Spleen (tissue), 11 donors: ENCODE measurements at regions not wholly inside any gene's neighbourhood (a gene's known extent, or its start where the extent isn't known, plus 50 kb on each side); places are given as distances from the start of the nearest gene placed in this dataset.

Experiments
- DNase-seq: peaks from one replicate; pipeline ENCODE4 v3.0.0-alpha.2; 2020
- H3K27ac ChIP-seq, 8 donors: fragments of 200-600 bp; sonication (generic) in 7 of 8; 1 replicate in 4 of 8; 2 replicates in 4 of 8; pipeline versions ENCODE4 v1.5.0 to v1.8.0; 2016 to 2021; ENCODE audit warnings: inconsistent platforms in 4 of 8, mild to moderate bottlenecking in 4 of 8, moderate library complexity in 1 of 8
- H3K27me3 ChIP-seq, 7 donors: fragments of 200-600 bp; sonication (generic) in 6 of 7; replicated peaks in 1 of 7; 1 replicate in 4 of 7; 2 replicates in 3 of 7; pipeline versions ENCODE4 v1.5.0 to v1.8.0; 2016 to 2021; ENCODE audit warnings: inconsistent platforms in 3 of 7, mild to moderate bottlenecking in 1 of 7
- H3K36me3 ChIP-seq, 6 donors: fragments of 200-600 bp; sonication (generic) in 5 of 6; 1 replicate in 4 of 6; 2 replicates in 2 of 6; pipeline versions ENCODE4 v1.5.0 to v1.8.0; 2016 to 2021; ENCODE audit warnings: inconsistent platforms in 2 of 6
- H3K4me1 ChIP-seq, 6 donors: fragments of 200-600 bp; sonication (generic) in 5 of 6; 1 replicate in 3 of 6; 2 replicates in 3 of 6; pipeline versions ENCODE4 v1.5.0 to v1.8.0; 2016 to 2021; ENCODE audit warnings: inconsistent platforms in 3 of 6
- H3K4me3 ChIP-seq, 8 donors: fragments of 200-600 bp; sonication (generic) in 7 of 8; 1 replicate in 4 of 8; 2 replicates in 4 of 8; pipeline versions ENCODE4 v1.5.0 to v1.8.0; 2016 to 2021; ENCODE audit warnings: inconsistent platforms in 4 of 8, mild to moderate bottlenecking in 4 of 8, moderate library complexity in 2 of 8
- H3K9me3 ChIP-seq, 8 donors: fragments of 200-600 bp; sonication (generic) in 7 of 8; 1 replicate in 4 of 8; 2 replicates in 4 of 8; pipeline versions ENCODE4 v1.5.0 to v1.8.0; 2016 to 2021; ENCODE audit warnings: inconsistent platforms in 4 of 8
- POLR2A ChIP-seq, 3 donors: fragments of 450-650 bp; IDR thresholded peaks; one replicate each; pipeline ENCODE4 v1.5.1; 2017; ENCODE audit warnings: antibody characterized with exemption in 3 of 3, mild to moderate bottlenecking in 1 of 3
- POLR2AphosphoS5 ChIP-seq, 3 donors: sonication (generic); formaldehyde crosslinking; IDR thresholded peaks; one replicate each; pipeline ENCODE4 v1.5.1; 2017; ENCODE audit warnings: antibody characterized with exemption in 3 of 3
- WGBS, 5 donors: extraction: QIAGEN DNeasy Blood & Tissue Kit in 3 of 5; methylation state at CpG; one replicate each; pipeline versions ENCODE4 v1.1.5 to v1.1.7; 2013 to 2018; 5-methylcytosine and 5-hydroxymethylcytosine counted together
- intact Hi-C: fragments of 100-400 bp; cut with DNase I; formaldehyde crosslinking; loops from one replicate; pipeline ENCODE4 v1.15.0; 2023; ENCODE audit warnings: low total_unique reads
- TF ChIP-seq, protein P1 (sequence below), 11 experiments: fragments of 200-600 bp in 7 of 11; fragments of 450-650 bp in 4 of 11; sonication (generic) in 4 of 11; IDR thresholded peaks in 8 of 11; conservative IDR thresholded peaks in 3 of 11; 1 replicate in 7 of 11; 2 replicates in 4 of 11; pipeline versions ENCODE4 v1.4.0 to v1.8.0; 2016 to 2021; ENCODE audit warnings: antibody characterized with exemption in 11 of 11, inconsistent platforms in 4 of 11, mild to moderate bottlenecking in 1 of 11
- donor health status: healthy with polysubstance abuse.
- donor health status: DM: no; HTN: no; CAD: no; lungs with moderate emphysema.
- donor health status: DM: no; HTN: no; CAD: no.
- donor health status: Bipolar disorder and iron deficiency.
- donor health status: healthy.
- donor health status: DM: no; HTN: no; CAD: no.
- donor health status: DM: yes; HTN: yes; CAD: no.

DNA sequence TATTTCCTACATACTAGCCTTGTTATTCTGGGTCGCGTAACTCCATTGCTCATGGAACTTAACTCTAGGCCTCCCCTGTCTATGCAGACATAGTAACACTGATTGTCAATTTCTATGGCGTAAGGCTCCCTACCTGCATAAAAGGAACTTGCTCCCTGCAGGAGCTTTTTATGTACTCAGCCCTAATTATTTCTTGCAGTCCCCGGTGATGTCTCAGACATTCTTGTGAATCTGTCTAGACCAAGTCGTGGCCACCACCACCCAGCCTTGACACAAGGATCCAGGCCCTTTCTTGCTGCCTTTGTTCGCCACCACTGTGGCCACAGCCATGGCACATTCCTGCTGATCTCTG is 189.5 kb upstream of the CTAGE1 start:
- Histone ChIP-seq H3K27me3 (peaks cover 0 to 7% (median 0%) of the 10 kb centered on the region in 7 donors), H3K27ac (no peak overlapping the region), H3K9me3 (no peaks in the 10 kb centered on the region), H3K4me1 (peaks cover 0 to 5% (median 0%) of the 10 kb centered on the region in 6 donors), H3K36me3 (no peaks in the 10 kb centered on the region), H3K4me3 (no peak overlapping the region)
- intact Hi-C loops, result no loop called here
- DNase-seq, result no peak
- TF ChIP-seq, protein P1, sequence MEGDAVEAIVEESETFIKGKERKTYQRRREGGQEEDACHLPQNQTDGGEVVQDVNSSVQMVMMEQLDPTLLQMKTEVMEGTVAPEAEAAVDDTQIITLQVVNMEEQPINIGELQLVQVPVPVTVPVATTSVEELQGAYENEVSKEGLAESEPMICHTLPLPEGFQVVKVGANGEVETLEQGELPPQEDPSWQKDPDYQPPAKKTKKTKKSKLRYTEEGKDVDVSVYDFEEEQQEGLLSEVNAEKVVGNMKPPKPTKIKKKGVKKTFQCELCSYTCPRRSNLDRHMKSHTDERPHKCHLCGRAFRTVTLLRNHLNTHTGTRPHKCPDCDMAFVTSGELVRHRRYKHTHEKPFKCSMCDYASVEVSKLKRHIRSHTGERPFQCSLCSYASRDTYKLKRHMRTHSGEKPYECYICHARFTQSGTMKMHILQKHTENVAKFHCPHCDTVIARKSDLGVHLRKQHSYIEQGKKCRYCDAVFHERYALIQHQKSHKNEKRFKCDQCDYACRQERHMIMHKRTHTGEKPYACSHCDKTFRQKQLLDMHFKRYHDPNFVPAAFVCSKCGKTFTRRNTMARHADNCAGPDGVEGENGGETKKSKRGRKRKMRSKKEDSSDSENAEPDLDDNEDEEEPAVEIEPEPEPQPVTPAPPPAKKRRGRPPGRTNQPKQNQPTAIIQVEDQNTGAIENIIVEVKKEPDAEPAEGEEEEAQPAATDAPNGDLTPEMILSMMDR (IDR thresholded peaks at IDR 0.05 in 8 of 11, conservative IDR thresholded peaks at IDR 0.05 in 3 of 11), result no peak
- TF ChIP-seq POLR2A (IDR thresholded peaks at IDR 0.05) (no peak), POLR2AphosphoS5 (IDR thresholded peaks at IDR 0.05) (no peak)
- 87 to 96% (median 92%) methylated on average over 6 of the region's 6 CpGs for WGBS, 5 donors

DNA sequence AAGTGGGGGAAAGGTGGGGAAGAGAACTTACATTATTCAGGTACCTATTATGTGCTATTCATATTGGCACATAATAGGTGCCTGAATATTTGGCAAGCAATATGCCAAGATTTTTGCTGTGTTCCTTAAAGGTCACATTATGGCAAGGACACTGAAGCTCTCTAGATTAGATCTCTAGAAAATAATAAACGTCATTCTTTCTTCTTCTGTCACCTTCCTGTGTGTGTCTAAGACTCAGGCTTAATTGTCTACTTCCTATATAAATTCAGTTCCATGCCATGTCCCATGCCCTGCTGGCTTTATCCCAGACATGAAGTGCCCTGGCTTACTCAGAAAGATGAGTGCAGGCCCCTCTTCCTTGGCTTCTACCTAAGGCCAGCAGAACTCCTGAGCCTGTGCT is 191.1 kb upstream of the CTAGE1 start:
- no peak for TF ChIP-seq POLR2A (IDR thresholded peaks at IDR 0.05)
- no peak for TF ChIP-seq POLR2AphosphoS5 (IDR thresholded peaks at IDR 0.05)
- TF ChIP-seq, protein P1 (IDR thresholded peaks at IDR 0.05 in 8 of 11, conservative IDR thresholded peaks at IDR 0.05 in 3 of 11), result no peak
- intact Hi-C loops, result no loop called here

DNA sequence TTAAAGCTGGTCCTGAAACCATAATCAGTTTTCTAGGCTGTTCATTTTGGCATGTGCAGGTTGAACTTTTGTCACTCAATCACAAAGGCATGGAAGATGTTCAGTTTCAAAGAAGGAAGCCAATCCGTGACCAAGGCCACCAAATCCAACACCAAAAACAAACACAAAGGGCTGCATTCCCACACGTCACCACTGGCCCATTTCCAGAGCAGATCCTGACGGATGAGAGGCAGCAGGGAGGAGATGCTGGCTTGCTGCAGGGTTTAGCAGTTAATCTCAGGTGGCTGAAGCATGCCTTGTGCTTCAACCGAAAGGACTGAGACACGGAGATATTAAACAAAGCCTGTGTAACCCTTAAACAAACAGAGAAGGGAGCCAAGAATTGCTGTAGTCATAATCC is 191.9 kb upstream of the CTAGE1 start:
- no peak for DNase-seq
- H3K27ac ChIP-seq, result peak overlapping the region in 1 of 8 donors; percentile 26
- TF ChIP-seq POLR2A (IDR thresholded peaks at IDR 0.05), result no peak
- TF ChIP-seq POLR2AphosphoS5 (IDR thresholded peaks at IDR 0.05), result peak in 1 of 3 donors; percentile 10
- TF ChIP-seq, protein P1 (IDR thresholded peaks at IDR 0.05 in 8 of 11, conservative IDR thresholded peaks at IDR 0.05 in 3 of 11), result no peak
- H3K36me3 ChIP-seq, result no peaks in the 10 kb centered on the region
- 46 to 71% (median 65%) methylated on average over 5 of the region's 5 CpGs for WGBS, 5 donors
- intact Hi-C loops, result no loop called here
- peaks cover 0 to 5% (median 0%) of the 10 kb centered on the region in 6 donors for H3K4me1 ChIP-seq
- peaks cover 0 to 7% (median 0%) of the 10 kb centered on the region in 7 donors for H3K27me3 ChIP-seq
- H3K9me3 ChIP-seq, result no peaks in the 10 kb centered on the region
- H3K4me3 ChIP-seq, result no peak overlapping the region

More for the DNA sequence above, 191.1 kb upstream of the CTAGE1 start:
- H3K27ac ChIP-seq, result peak overlapping the region in 2 of 8 donors; percentile 26
- peaks cover 0 to 5% (median 0%) of the 10 kb centered on the region in 6 donors for H3K4me1 ChIP-seq
- H3K9me3 ChIP-seq, result no peaks in the 10 kb centered on the region
- no peaks in the 10 kb centered on the region for H3K36me3 ChIP-seq
- WGBS, 5 donors, result 19 to 45% (median 28%) methylated on average over 1 of the region's 1 CpG
- peaks cover 0 to 7% (median 0%) of the 10 kb centered on the region in 7 donors for H3K27me3 ChIP-seq
- H3K4me3 ChIP-seq, result no peak overlapping the region
- no peak for DNase-seq

DNA sequence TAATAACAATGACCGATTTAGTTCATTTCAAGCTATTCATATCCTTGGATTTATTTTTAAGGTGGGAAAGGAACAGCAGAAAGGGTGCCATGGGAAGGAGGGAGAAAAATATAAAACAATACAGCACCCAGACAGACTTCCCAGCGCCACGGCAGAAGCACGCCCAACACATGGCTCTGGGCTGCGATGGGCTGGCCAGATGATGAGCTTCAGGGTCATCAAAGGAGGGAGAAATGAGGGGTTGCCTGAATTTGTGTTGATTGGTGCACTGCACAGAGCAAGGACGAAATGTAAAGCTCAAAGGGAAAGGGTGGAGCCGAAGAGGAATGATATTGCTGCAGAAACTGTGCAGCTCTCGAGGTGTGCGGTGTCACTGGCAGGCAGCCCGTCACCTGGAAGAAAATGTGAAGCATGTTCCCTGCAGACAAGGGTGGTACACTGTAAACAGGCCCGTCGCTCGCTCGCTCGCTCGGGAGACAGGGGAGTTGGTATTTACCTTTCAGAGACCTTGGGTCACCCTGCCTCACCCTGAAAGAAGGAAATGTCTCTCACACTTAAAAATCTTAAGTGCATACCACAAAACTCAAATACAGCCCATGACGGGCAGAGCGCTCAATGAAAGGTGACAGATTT is 195.5 kb upstream of the CTAGE1 start:
- TF ChIP-seq POLR2AphosphoS5 (IDR thresholded peaks at IDR 0.05) (no peak), POLR2A (IDR thresholded peaks at IDR 0.05) (no peak)
- TF ChIP-seq, protein P1 (IDR thresholded peaks at IDR 0.05 in 8 of 11, conservative IDR thresholded peaks at IDR 0.05 in 3 of 11), result no peak
- peaks cover 0 to 5% (median 0%) of the 10 kb centered on the region in 6 donors for H3K4me1 ChIP-seq
- no peak overlapping the region for H3K4me3 ChIP-seq
- DNase-seq, result no peak
- WGBS, 5 donors, result 81 to 88% (median 83%) methylated on average over 18 of the region's 18 CpGs
- H3K27me3 ChIP-seq, result no peaks in the 10 kb centered on the region
- intact Hi-C loops, result no loop called here
- H3K9me3 ChIP-seq, result no peaks in the 10 kb centered on the region
- H3K36me3 ChIP-seq, result no peaks in the 10 kb centered on the region
- H3K27ac ChIP-seq, result no peak overlapping the region
